ENCODE measurements at regions not wholly inside any gene's neighbourhood (a gene's known extent, or its start where the extent isn't known, plus 50 kb on each side); places are given as distances from the start of the nearest gene placed in this dataset.

- TF ChIP-seq CTCF (IDR thresholded peaks at IDR 0.05; ENCODE audit: unreplicated experiment), result no peak
- no TSS peak for BruUV-seq (replicated peaks)
- Mint-ChIP-seq H3K4me1 (ENCODE audit: low read depth, unreplicated experiment) (no peaks in the 10 kb centered on the region), H3K27me3 (ENCODE audit: unreplicated experiment) (no peaks in the 10 kb centered on the region), H3K27ac (ENCODE audit: unreplicated experiment) (no peak overlapping the region), H3K4me3 (ENCODE audit: low read depth, unreplicated experiment) (no peak overlapping the region), H3K36me3 (ENCODE audit: insufficient read depth, unreplicated experiment) (no peaks in the 10 kb centered on the region), H3K9me3 (ENCODE audit: low read depth, unreplicated experiment) (no peaks in the 10 kb centered on the region)
- intact Hi-C loops (cut with micrococcal nuclease; ENCODE audit: unreplicated experiment), result no loop called here
- CTCF ChIA-PET, result no interaction called here
- no peak for DNase-seq
Measured at GRCh38 chr7:94142281-94142680, 138.1 kb upstream of the BET1 start.

DNA sequence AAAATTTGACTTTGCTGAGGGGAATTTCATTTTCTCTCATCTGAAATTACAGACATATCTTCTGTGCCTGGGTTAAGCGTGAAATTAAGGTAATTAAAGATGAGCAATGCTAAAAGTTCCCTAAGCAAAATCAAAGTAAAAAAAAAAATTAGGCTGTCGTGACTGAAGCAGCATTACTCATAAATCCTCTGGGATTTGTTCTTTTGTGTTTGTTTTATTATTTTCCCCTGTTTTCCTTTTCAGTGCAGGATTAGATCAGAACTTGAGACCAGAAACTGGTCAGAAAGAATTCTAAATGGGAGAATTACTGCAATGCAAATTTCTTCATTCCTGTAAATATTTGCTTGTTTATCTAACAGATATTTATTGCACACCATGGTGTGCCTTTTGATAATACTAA, 141.4 kb upstream of the BET1 start:
- Mint-ChIP-seq H3K4me1 (ENCODE audit: low read depth, unreplicated experiment) (no peaks in the 10 kb centered on the region), H3K4me3 (ENCODE audit: low read depth, unreplicated experiment) (no peak overlapping the region)
- no TSS peak for BruUV-seq (replicated peaks)

DNA sequence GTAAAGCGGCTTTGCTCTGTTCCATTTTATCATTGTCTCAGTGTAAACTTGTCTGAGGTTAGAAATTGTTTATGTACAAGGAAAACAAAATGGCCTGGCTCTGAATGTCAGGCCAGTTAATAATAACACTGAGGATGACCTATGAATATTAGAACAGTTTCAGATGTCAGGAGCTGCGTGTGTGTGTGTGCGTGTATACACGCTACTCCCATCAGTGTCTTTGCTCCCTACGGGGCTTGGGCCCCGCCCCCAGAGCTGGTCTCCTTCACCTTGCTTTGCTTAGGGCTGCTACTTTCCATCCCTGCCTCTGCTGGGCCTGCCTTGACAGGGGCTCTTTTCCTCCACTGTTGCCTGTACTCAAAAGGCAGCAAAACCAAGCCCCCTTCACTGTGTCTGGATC, 142.3 kb upstream of the BET1 start:
- BruUV-seq (replicated peaks), result no TSS peak
- no peak overlapping the region for H3K27ac Mint-ChIP-seq (ENCODE audit: unreplicated experiment)

More for the DNA sequence above, 141.4 kb upstream of the BET1 start:
- H3K9me3 Mint-ChIP-seq (ENCODE audit: low read depth, unreplicated experiment), result no peaks in the 10 kb centered on the region
- TF ChIP-seq CTCF (IDR thresholded peaks at IDR 0.05; ENCODE audit: unreplicated experiment), result no peak
- CTCF ChIA-PET, result no interaction called here
- H3K36me3 Mint-ChIP-seq (ENCODE audit: insufficient read depth, unreplicated experiment), result no peaks in the 10 kb centered on the region
- DNase-seq, result no peak
- intact Hi-C loops (cut with micrococcal nuclease; ENCODE audit: unreplicated experiment), result no loop called here
- no peaks in the 10 kb centered on the region for H3K27me3 Mint-ChIP-seq (ENCODE audit: unreplicated experiment)
- no peak overlapping the region for H3K27ac Mint-ChIP-seq (ENCODE audit: unreplicated experiment)

GRCh38 chr7:94149789-94150545, 145.8 kb upstream of the BET1 start:
- H3K36me3 Mint-ChIP-seq (ENCODE audit: insufficient read depth, unreplicated experiment), result no peaks in the 10 kb centered on the region
- no TSS peak for BruUV-seq (replicated peaks)
- H3K9me3 Mint-ChIP-seq (ENCODE audit: low read depth, unreplicated experiment), result no peaks in the 10 kb centered on the region
- intact Hi-C loops (cut with micrococcal nuclease; ENCODE audit: unreplicated experiment), result no loop called here
- H3K27ac Mint-ChIP-seq (ENCODE audit: unreplicated experiment), result no peak overlapping the region
- TF ChIP-seq CTCF (IDR thresholded peaks at IDR 0.05; ENCODE audit: unreplicated experiment), result no peak
- no peak overlapping the region for H3K4me3 Mint-ChIP-seq (ENCODE audit: low read depth, unreplicated experiment)
- H3K27me3 Mint-ChIP-seq (ENCODE audit: unreplicated experiment), result no peaks in the 10 kb centered on the region
- CTCF ChIA-PET, result no interaction called here
- no peaks in the 10 kb centered on the region for H3K4me1 Mint-ChIP-seq (ENCODE audit: low read depth, unreplicated experiment)
- no peak for DNase-seq

More for the DNA sequence above, 142.3 kb upstream of the BET1 start:
- Mint-ChIP-seq H3K9me3 (ENCODE audit: low read depth, unreplicated experiment) (no peaks in the 10 kb centered on the region), H3K36me3 (ENCODE audit: insufficient read depth, unreplicated experiment) (no peaks in the 10 kb centered on the region), H3K27me3 (ENCODE audit: unreplicated experiment) (no peaks in the 10 kb centered on the region), H3K4me1 (ENCODE audit: low read depth, unreplicated experiment) (no peaks in the 10 kb centered on the region), H3K4me3 (ENCODE audit: low read depth, unreplicated experiment) (no peak overlapping the region)
- TF ChIP-seq CTCF (IDR thresholded peaks at IDR 0.05; ENCODE audit: unreplicated experiment), result no peak
- CTCF ChIA-PET, result no interaction called here
- intact Hi-C loops (cut with micrococcal nuclease; ENCODE audit: unreplicated experiment), result no loop called here
- DNase-seq, result no peak

Measured in Calu3 (cell line).